ENCODE measurements at regions not wholly inside any gene's neighbourhood (a gene's known extent, or its start where the extent isn't known, plus 50 kb on each side); places are given as distances from the start of the nearest gene placed in this dataset.
"Not testable (repeated sequence)": the region's sequence is repeated elsewhere in the genome, so short reads cannot be mapped to it uniquely, and the experiment has no call there.

GRCh38 chr9:78882481-78882880, 585.6 kb downstream of the PSAT1 start:
- DNase-seq = no peak

- DNase-seq = no peak
Observed at GRCh38 chr9:78884611-78885150, 587.8 kb downstream of the PSAT1 start.

GRCh38 chr9:78892182-78892581, 595.3 kb downstream of the PSAT1 start:
- no peak for DNase-seq

GRCh38 chr9:78892769-78893168, 595.8 kb downstream of the PSAT1 start:
- DNase-seq = no peak

- no peak for DNase-seq
Observed at GRCh38 chr9:78893774-78894401, 597.0 kb downstream of the PSAT1 start.

GRCh38 chr9:78896479-78896878, 599.6 kb downstream of the PSAT1 start:
- no peak for DNase-seq

- no peak for DNase-seq
Observed at GRCh38 chr9:78898234-78898633, 601.3 kb downstream of the PSAT1 start.

GRCh38 chr9:78899006-78899405, 602.1 kb downstream of the PSAT1 start:
- DNase-seq = no peak

- DNase-seq = no peak
Observed at GRCh38 chr9:78900500-78900899, 603.6 kb downstream of the PSAT1 start.

- DNase-seq = no peak
Observed at GRCh38 chr9:78902051-78902450, 605.1 kb downstream of the PSAT1 start.

GRCh38 chr9:78903581-78903980, 606.7 kb downstream of the PSAT1 start:
- DNase-seq = no peak

GRCh38 chr9:78904686-78905085, 607.8 kb downstream of the PSAT1 start:
- no peak for DNase-seq

GRCh38 chr9:78905387-78905786, 608.5 kb downstream of the PSAT1 start:
- no peak for DNase-seq

GRCh38 chr9:78905986-78906755, 609.2 kb downstream of the PSAT1 start:
- no peak for DNase-seq

GRCh38 chr9:78909566-78909965, 612.6 kb downstream of the PSAT1 start:
- no peak for DNase-seq

GRCh38 chr9:78916884-78917283, 620.0 kb downstream of the PSAT1 start:
- DNase-seq = not testable (repeated sequence)

GRCh38 chr9:78918976-78919375, 622.1 kb downstream of the PSAT1 start:
- DNase-seq = no peak

GRCh38 chr9:78919701-78920100, 622.8 kb downstream of the PSAT1 start:
- no peak for DNase-seq

GRCh38 chr9:78921341-78921740, 624.4 kb downstream of the PSAT1 start:
- DNase-seq = no peak

GRCh38 chr9:78923966-78924659, 627.2 kb downstream of the PSAT1 start:
- DNase-seq = no peak

- no peak for DNase-seq
Observed at GRCh38 chr9:78927099-78927940, 630.4 kb downstream of the PSAT1 start.

GRCh38 chr9:78928625-78929405, 631.9 kb downstream of the PSAT1 start:
- DNase-seq = no peak

All from activated CD4-positive, alpha-beta T cell treated with anti-CD3 and anti-CD28 coated beads, Interleukin-10, Interleukin-2, amounts not matched to agents 100 ng/mL and 50 ng/mL, durations not matched to agents 16 hours and 8 hours (primary cell).